Testis (tissue), 2 donors: ENCODE measurements at regions not wholly inside any gene's neighbourhood (a gene's known extent, or its start where the extent isn't known, plus 50 kb on each side); places are given as distances from the start of the nearest gene placed in this dataset.

Source experiments
- DNase-seq: peaks from one replicate; pipeline ENCODE4 v3.0.0-alpha.2; 2019
- H3K27ac ChIP-seq, 2 donors: fragments of 200-600 bp; sonication (generic); one replicate each; pipeline ENCODE4 v1.5.1; 2019
- H3K27me3 ChIP-seq: fragments of 200-600 bp; sonication (generic); one replicate; pipeline ENCODE4 v1.5.1; 2019
- H3K36me3 ChIP-seq: fragments of 200-600 bp; sonication (generic); one replicate; pipeline ENCODE4 v1.5.1; 2017; ENCODE audit warnings: low read depth; ENCODE audit errors: missing control alignments
- H3K4me1 ChIP-seq: fragments of 200-600 bp; sonication (generic); one replicate; pipeline ENCODE4 v1.5.1; 2019
- H3K4me3 ChIP-seq, 2 donors: fragments of 200-600 bp; sonication (generic); one replicate each; pipeline ENCODE4 v1.5.1; 2017 to 2019
- H3K9me3 ChIP-seq: fragments of 200-600 bp; sonication (generic); one replicate; pipeline ENCODE4 v1.5.1; 2017
- CTCF ChIP-seq, 3 experiments: fragments of 450-650 bp in 2 of 3; fragments of 200-600 bp in 1 of 3; sonication (generic) in 1 of 3; IDR thresholded peaks; one replicate each; pipeline ENCODE4 v1.5.1; 2016 to 2019; ENCODE audit warnings: antibody characterized with exemption in 3 of 3, mild to moderate bottlenecking in 2 of 3, moderate library complexity in 1 of 3
- POLR2A ChIP-seq: fragments of 450-650 bp; IDR thresholded peaks from one replicate; pipeline ENCODE4 v1.6.1; 2017; ENCODE audit warnings: antibody characterized with exemption, mild to moderate bottlenecking, moderate library complexity
- WGBS, 2 donors: methylation state at CpG; one replicate each; pipeline ENCODE4 v1.1.5; 2018; 5-methylcytosine and 5-hydroxymethylcytosine counted together
- intact Hi-C: fragments of 100-400 bp; cut with DNase I; formaldehyde crosslinking; loops from one replicate; pipeline ENCODE4 v1.15.1; 2023; ENCODE audit warnings: low total_unique reads

- no peak for TF ChIP-seq POLR2A
- TF ChIP-seq CTCF (IDR thresholded peaks at IDR 0.05): no peak
- H3K4me1 ChIP-seq: no peaks in the 10 kb centered on the region
- H3K9me3 ChIP-seq: no peaks in the 10 kb centered on the region
- WGBS, 2 donors: 88 to 91% methylated on average over 4 of the region's 4 CpGs
- DNase-seq: no peak
- no peak overlapping the region for H3K4me3 ChIP-seq
- intact Hi-C loops: no loop called here
- no peaks in the 10 kb centered on the region for H3K36me3 ChIP-seq
- H3K27ac ChIP-seq: no peak overlapping the region
- H3K27me3 ChIP-seq: no peaks in the 10 kb centered on the region
Measured at GRCh38 chr18:26635466-26635865, 87.1 kb upstream of the KCTD1 start.

GRCh38 chr18:26634631-26635030, 86.3 kb upstream of the KCTD1 start:
- intact Hi-C loops: no loop called here
- Histone ChIP-seq H3K4me3 (no peak overlapping the region), H3K36me3 (no peaks in the 10 kb centered on the region), H3K4me1 (no peaks in the 10 kb centered on the region), H3K9me3 (no peaks in the 10 kb centered on the region), H3K27me3 (no peaks in the 10 kb centered on the region), H3K27ac (no peak overlapping the region)
- no peak for TF ChIP-seq POLR2A
- TF ChIP-seq CTCF (IDR thresholded peaks at IDR 0.05): no peak
- WGBS, 2 donors: 83 to 84% methylated on average over 4 of the region's 4 CpGs
- DNase-seq: no peak

- TF ChIP-seq CTCF (IDR thresholded peaks at IDR 0.05) (no peak), POLR2A (no peak)
- no peak overlapping the region for H3K27ac ChIP-seq
- no peak for DNase-seq
- no peaks in the 10 kb centered on the region for H3K4me1 ChIP-seq
- no peak overlapping the region for H3K4me3 ChIP-seq
- no peaks in the 10 kb centered on the region for H3K36me3 ChIP-seq
- intact Hi-C loops: no loop called here
- no peaks in the 10 kb centered on the region for H3K27me3 ChIP-seq
- H3K9me3 ChIP-seq: no peaks in the 10 kb centered on the region
- WGBS, 2 donors: 0 to 53% methylated on average over 1 of the region's 1 CpG
Measured at GRCh38 chr18:26631135-26631534, 82.8 kb upstream of the KCTD1 start.

- TF ChIP-seq POLR2A: no peak
- no peak for TF ChIP-seq CTCF (IDR thresholded peaks at IDR 0.05)
- Histone ChIP-seq H3K4me1 (no peaks in the 10 kb centered on the region), H3K27ac (no peak overlapping the region), H3K36me3 (no peaks in the 10 kb centered on the region), H3K4me3 (no peak overlapping the region), H3K9me3 (no peaks in the 10 kb centered on the region), H3K27me3 (no peaks in the 10 kb centered on the region)
- WGBS, 2 donors: 89 to 90% methylated on average over 4 of the region's 4 CpGs
- intact Hi-C loops: no loop called here
- DNase-seq: no peak
Measured at GRCh38 chr18:26630596-26630995, 82.2 kb upstream of the KCTD1 start.

GRCh38 chr18:26628017-26628416, 79.7 kb upstream of the KCTD1 start:
- TF ChIP-seq POLR2A (no peak), CTCF (IDR thresholded peaks at IDR 0.05) (no peak)
- H3K4me1 ChIP-seq: no peaks in the 10 kb centered on the region
- intact Hi-C loops: no loop called here

More at GRCh38 chr18:26628017-26628416, 79.7 kb upstream of the KCTD1 start:
- DNase-seq: no peak
- Histone ChIP-seq H3K27me3 (no peaks in the 10 kb centered on the region), H3K27ac (no peak overlapping the region), H3K36me3 (no peaks in the 10 kb centered on the region), H3K9me3 (no peaks in the 10 kb centered on the region), H3K4me3 (no peak overlapping the region)
